HEK293T (cell line): ENCODE measurements at regions not wholly inside any gene's neighbourhood (a gene's known extent, or its start where the extent isn't known, plus 50 kb on each side); places are given as distances from the start of the nearest gene placed in this dataset.
"Not testable (repeated sequence)": the region's sequence is repeated elsewhere in the genome, so short reads cannot be mapped to it uniquely, and the experiment has no call there.

Experiments used
- ARNT ChIP-seq: fragments of 450-650 bp; IDR thresholded peaks from 2 replicates; pipeline ENCODE4 v1.6.1; 2017; ENCODE audit warnings: mild to moderate bottlenecking
- BHLHE40 ChIP-seq: fragments of 450-650 bp; IDR thresholded peaks from 2 replicates; pipeline ENCODE4 v1.6.1; 2016; ENCODE audit warnings: mild to moderate bottlenecking, moderate library complexity, borderline replicate concordance
- CTBP1 ChIP-seq: fragments of 450-650 bp; IDR thresholded peaks from 2 replicates; pipeline ENCODE4 v1.6.1; 2016; ENCODE audit warnings: borderline replicate concordance
- FOXA1 ChIP-seq: fragments of 450-650 bp; IDR thresholded peaks from 2 replicates; pipeline ENCODE4 v1.6.1; 2016; ENCODE audit warnings: mild to moderate bottlenecking
- FOXM1 ChIP-seq: fragments of 450-650 bp; IDR thresholded peaks from 2 replicates; pipeline ENCODE4 v1.6.1; 2017; ENCODE audit warnings: mild to moderate bottlenecking, borderline replicate concordance
- HDGF ChIP-seq: fragments of 450-650 bp; IDR thresholded peaks from 2 replicates; pipeline ENCODE4 v1.6.1; 2017; ENCODE audit warnings: antibody characterized with exemption, borderline replicate concordance
- LEF1 ChIP-seq: fragments of 450-650 bp; IDR thresholded peaks from 2 replicates; pipeline ENCODE4 v1.6.1; 2017; ENCODE audit warnings: mild to moderate bottlenecking, borderline replicate concordance
- PKNOX1 ChIP-seq: fragments of 450-650 bp; IDR thresholded peaks from 2 replicates; pipeline ENCODE4 v1.6.1; 2016
- SP1 ChIP-seq: fragments of 450-650 bp; IDR thresholded peaks from 2 replicates; pipeline ENCODE4 v1.6.1; 2017

DNA sequence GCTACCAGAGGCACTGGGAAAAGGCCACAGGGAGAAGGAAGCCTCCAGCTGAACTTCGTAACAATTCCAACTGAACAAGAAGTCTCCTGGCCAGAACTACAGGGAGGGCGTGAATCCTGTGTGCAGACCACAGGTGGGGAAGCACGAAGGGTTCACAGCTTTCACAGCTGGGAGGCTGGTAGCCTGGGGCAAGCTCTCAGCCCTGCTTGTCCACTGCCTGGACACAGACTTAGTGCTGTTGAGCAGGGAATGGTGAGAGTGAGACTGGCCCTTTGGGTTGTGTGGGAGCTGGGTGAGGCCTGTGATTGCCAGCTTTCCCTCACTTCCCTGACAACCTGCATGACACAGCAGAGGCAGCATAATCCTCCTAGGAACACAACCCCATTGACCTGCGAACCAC lies 52.1 kb upstream of the TMEM45B start:
- TF ChIP-seq BHLHE40, FOXA1, ARNT, HDGF, CTBP1, PKNOX1, SP1, FOXM1, LEF1: not testable (repeated sequence)
